ENCODE measurements at regions not wholly inside any gene's neighbourhood (a gene's known extent, or its start where the extent isn't known, plus 50 kb on each side); places are given as distances from the start of the nearest gene placed in this dataset.

DNA sequence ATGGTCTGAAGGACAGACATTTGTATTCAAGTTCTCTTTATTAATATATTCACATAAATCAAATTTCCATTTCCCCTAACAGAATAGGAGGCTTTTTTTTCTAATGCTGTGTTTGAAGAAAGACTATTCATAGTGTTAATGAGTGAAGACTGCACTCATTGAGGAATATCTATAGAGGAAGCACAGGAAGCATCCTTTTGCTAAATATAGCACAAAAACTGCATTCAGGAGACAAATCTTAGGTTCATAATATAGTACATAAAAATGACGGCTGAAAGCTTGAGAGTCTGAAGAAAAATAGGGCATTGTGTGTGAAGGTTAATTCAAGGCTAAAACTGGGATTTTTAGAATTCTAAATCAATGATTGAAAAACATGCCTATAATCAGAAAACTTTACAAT is 50.4 kb upstream of the ANKRD50 start:
- no peak overlapping the region for H3K4me3 Mint-ChIP-seq
- H3K27me3 Mint-ChIP-seq (ENCODE audit: low read depth), result no peaks in the 10 kb centered on the region
- H3K4me1 Mint-ChIP-seq, result no peaks in the 10 kb centered on the region
- H3K36me3 Mint-ChIP-seq (ENCODE audit: low read depth), result no peaks in the 10 kb centered on the region
- TF ChIP-seq, protein P1, sequence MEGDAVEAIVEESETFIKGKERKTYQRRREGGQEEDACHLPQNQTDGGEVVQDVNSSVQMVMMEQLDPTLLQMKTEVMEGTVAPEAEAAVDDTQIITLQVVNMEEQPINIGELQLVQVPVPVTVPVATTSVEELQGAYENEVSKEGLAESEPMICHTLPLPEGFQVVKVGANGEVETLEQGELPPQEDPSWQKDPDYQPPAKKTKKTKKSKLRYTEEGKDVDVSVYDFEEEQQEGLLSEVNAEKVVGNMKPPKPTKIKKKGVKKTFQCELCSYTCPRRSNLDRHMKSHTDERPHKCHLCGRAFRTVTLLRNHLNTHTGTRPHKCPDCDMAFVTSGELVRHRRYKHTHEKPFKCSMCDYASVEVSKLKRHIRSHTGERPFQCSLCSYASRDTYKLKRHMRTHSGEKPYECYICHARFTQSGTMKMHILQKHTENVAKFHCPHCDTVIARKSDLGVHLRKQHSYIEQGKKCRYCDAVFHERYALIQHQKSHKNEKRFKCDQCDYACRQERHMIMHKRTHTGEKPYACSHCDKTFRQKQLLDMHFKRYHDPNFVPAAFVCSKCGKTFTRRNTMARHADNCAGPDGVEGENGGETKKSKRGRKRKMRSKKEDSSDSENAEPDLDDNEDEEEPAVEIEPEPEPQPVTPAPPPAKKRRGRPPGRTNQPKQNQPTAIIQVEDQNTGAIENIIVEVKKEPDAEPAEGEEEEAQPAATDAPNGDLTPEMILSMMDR (IDR thresholded peaks at IDR 0.05; ENCODE audit: unreplicated experiment in 3 of 3), result no peak
- H3K9me3 Mint-ChIP-seq, result no peaks in the 10 kb centered on the region
- no peak overlapping the region for H3K27ac Mint-ChIP-seq

All from nephron (organoid).